ENCODE measurements at regions not wholly inside any gene's neighbourhood (a gene's known extent, or its start where the extent isn't known, plus 50 kb on each side); places are given as distances from the start of the nearest gene placed in this dataset.

GRCh38 chr2:166768393-166769123, 119.7 kb upstream of the XIRP2 start:
- TF ChIP-seq CTCF (IDR thresholded peaks at IDR 0.05; ENCODE audit: borderline replicate concordance, extremely low read depth, low read length, poor library complexity, severe bottlenecking) (no peak), EZH2 (IDR thresholded peaks at IDR 0.05; ENCODE audit: borderline replicate concordance, low read depth, low read length, severe bottlenecking) (no peak)
